ENCODE measurements at regions not wholly inside any gene's neighbourhood (a gene's known extent, or its start where the extent isn't known, plus 50 kb on each side); places are given as distances from the start of the nearest gene placed in this dataset.

DNA sequence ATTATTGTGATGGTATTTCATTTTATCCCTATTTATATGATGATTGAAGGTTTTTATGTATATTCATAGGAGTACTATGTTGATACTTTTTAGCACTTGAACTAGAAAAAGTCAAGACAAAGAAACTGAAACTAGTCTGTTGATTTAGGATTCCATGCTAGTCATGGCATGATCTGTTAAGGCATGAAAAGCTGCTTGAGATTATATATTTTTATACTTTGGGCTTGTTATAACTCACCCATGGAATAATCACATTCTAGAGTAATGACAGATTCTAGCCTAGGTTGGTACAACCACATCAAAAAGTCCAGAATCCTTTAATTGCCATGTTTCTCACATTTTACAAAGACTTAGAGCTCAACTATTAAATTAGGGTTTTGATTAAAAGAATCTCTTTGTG, 472.6 kb upstream of the CELF4 start:
- DNase-seq (ENCODE audit: insufficient read length, low spot score) (no peak), FAIRE-seq (no peak)

DNA sequence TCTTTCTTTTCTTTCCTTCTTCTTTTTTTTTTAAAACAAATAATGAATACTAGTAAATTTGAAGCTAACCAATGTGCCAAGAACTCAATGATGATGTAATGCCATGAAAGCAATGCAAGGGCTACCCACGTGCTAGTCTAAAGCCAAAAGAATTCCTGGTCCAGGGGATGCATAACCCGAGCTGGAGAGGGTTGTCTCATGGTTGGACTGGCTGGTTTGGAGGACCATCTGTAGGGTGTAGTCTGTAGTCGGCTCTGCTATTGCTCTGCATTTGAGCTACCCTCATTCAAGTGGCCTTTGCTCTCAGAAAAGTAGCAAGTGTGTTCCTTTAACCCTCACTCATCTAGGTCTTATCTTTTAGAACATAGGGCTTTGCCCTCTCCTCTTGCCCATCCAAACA, 469.6 kb upstream of the CELF4 start:
- FAIRE-seq (no peak), DNase-seq (ENCODE audit: insufficient read length, low spot score) (no peak)

DNA sequence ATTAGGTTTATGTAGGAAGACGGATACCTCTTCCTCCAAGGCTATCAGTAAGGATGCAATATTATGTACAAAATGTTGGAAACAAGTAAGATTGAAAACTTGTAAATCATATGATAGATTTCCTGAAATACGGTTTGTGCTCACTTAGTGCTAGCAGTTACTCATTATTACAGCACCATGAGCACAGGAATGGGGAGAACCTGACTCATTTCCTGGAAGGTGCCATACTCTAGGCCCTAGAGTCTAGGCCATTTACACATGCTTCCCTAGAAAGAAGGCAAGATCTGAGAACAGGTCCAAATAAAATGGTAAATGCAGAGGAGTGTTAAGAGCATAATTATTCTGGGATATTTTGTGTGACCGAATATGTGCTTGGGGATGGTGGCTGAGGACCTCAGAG, 467.7 kb upstream of the CELF4 start:
- FAIRE-seq (no peak), DNase-seq (ENCODE audit: insufficient read length, low spot score) (no peak)

DNA sequence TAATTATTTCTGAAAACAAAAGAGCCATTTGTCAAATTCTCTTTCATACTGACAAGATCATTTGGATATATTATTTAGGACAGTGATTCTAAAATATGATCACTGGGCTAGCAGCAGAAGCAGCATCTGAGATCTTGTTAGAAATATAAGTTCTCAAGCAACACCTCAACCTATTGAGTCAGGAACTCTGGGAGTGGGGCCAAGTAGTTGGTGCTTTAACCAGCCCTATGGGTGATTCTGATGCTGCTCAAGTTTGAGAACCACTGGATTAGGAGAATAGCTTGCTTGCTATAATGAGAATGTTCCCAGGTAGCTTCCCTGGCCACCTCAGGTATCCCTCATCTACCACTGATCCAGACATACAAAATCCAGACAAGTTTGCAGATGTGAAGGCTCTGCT, 466.9 kb upstream of the CELF4 start:
- DNase-seq (ENCODE audit: insufficient read length, low spot score) (no peak), FAIRE-seq (no peak)

DNA sequence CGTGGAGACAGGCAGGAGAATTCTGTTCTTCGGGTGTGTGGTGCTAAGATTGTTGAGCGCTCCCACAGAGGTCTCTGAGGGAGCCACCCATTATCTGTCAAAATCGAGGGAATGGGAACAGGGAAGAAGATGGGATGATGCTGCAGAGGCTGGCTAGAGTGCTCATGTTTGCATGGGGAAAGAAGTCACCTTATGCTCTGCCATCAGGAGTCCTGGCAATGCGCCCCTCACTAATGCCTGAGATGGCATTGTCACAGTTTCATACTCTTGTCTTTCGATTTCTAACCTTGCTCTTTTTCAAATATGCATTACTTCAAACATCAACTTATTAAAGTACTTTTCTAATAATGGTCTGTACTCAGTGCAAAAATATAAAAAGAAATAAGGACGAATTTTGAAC, 463.3 kb upstream of the CELF4 start:
- no peak for DNase-seq (ENCODE audit: insufficient read length, low spot score)
- FAIRE-seq = no peak

DNA sequence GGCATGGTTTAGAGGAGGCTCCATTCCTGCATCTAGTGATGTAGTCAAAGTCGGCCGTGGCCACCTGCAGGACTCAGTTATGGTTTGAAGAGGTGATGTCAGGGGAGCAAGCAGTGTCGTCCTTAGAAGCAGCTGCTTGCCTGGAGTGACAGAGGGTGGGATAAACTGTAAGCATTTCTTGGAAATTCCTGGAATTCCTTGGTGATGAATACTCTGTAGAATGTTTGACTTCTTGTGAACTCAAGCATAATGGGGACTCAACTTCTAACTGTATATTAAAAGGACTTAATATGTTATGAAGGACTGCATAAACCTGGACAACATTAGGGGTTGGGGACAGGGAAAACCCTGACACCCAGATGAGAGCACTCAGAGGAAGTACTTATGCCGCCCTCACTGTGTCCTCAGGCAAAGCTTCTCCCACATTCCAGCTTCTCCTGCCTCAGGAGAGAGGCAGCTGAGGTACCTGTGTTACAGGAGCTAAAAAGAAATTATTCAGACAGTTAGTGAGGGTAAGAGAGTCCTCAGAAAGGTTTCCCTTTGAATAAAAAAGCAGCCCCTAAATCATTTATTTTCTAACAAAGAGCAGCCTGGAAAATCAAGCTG, 459.9 kb upstream of the CELF4 start:
- FAIRE-seq = no peak

DNA sequence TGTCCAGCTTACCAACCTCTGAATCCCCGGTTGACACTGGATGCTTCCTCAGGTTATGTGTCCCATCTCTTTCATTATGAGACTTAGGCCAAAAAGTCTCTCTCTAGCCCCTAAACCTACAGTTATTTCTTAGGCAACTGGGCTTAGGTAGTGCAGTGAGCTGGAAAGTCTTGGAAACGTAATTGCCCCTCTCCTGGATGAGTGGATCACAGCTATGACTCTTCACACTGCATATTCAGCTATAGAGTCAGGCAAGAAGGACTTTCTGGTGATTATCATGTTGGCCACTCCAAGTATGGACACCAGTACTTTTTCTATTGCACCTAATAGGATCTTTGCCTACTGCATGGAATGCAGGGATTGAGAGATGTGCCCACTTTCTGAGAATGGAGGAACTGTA, 458.3 kb upstream of the CELF4 start:
- DNase-seq (ENCODE audit: insufficient read length, low spot score) = no peak
- no peak for FAIRE-seq

More for the DNA sequence above, 459.9 kb upstream of the CELF4 start:
- DNase-seq (ENCODE audit: insufficient read length, low spot score) = no peak

DNA sequence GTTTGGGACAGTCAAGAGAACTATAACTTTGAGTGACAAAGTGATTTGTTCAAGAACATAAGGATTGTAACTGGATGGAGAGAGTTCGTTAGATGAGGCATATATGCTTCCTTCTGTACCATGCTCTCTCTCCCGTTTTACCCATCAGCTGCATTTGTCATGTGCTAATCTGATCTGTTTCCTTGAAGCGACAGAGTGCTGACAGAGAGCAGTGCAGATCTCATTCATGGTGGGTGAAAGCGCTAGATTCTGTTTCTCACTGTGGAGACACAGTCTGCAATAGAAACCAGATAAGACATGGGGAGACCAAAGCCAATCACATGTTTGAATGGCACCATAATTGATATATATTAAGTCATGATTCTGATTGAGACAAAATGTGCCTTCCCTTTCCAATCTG, 456.6 kb upstream of the CELF4 start:
- FAIRE-seq (no peak), DNase-seq (ENCODE audit: insufficient read length, low spot score) (no peak)

DNA sequence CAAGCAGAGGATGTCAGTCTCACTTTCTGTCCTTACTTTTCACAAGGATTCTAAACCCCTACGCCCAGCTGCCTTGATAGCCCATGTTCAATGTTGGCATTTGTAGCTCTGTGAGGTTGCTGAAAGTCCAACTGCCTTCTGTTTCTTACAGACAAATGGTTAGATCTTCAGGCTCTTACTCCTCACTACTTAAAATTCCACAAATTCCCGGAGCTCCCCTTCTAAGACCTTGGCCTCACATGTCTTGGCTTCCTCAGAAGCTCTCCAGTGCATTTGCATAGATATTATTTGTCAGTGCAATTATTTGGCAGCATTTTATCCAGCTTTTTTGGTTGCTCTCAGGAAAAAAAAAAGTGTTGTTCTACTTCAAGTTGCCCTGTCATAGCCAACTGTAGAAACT, 453.7 kb upstream of the CELF4 start:
- FAIRE-seq (no peak), DNase-seq (ENCODE audit: insufficient read length, low spot score) (no peak)

DNA sequence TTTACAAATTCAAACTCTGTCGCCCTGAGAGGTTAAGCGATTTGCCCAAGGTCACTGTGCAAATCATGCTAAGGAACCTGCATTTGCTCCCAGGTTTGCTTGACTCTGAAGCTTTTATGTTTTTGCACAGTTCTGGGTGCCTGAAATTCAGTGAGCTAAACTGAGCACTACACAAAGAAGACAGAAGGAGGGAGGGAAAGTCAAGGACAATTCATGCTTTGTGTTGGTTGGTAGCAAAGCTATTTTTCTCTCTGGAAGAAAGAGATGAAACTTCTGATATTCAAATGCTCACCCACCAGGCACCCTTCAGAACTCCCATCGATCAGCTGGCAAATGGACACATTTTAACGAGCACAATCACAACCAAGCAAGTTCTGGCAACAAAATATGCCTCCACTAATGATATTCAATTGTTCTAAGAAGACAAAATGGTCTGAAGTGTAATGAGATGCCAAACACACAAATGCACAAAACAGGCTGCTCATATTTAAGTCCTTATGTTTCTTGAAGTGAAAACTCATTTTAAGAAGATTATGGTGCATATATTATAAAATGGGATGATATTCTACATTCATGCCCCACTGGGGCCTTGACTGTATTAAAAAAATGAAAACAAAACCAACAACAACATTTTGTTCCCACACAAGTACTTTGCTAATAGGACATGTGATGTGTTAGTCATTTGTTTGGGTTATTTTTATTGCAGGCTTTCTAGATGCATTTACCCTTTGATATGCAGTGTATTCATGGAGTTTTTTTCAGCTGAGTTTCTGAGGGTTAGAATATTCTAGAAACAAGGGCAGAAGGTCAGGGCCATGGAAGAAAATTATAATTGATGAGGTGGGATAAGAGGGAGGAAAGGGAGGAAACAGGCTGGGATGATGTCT, 445.6 kb upstream of the CELF4 start:
- no peak for FAIRE-seq
- no peak for DNase-seq (ENCODE audit: insufficient read length, low spot score)

DNA sequence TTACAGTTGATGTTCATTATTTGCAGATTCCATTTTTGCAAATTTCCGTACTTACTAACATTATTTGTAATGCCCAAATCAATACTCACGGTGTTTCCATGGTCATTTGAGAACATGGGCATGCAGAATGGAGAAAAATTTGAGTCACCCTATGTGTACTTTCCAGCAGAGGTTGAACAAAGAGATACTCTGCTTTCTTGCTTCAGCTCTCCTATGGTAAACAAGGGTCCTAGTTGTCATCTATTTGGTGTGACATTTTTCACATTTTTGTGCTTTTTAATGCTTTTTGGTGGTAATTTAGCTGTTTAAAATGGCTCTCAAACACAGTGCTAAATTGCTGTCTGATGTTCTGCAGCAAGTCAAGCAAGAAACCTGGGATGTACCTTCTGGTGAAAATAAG, 444.4 kb upstream of the CELF4 start:
- FAIRE-seq = no peak
- DNase-seq (ENCODE audit: insufficient read length, low spot score) = no peak

DNA sequence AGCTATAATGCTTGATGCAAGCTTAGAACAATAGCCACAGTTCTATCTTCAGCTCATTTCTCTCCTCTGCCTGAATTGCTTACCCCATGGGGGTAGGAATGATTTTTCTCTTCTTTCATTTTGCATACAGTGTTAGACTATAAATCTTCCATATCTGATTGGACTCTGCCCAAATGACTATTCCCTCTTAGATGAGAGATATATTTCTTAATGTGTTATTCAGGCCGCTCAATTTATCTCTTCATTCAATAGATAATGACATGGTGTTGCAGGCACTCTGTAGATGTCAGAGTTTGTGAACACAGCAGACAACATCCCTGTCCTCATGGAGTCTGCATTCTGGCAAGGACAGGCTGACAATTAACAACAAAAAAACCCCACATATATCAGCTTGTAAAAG, 443.7 kb upstream of the CELF4 start:
- no peak for FAIRE-seq
- DNase-seq (ENCODE audit: insufficient read length, low spot score) = no peak

DNA sequence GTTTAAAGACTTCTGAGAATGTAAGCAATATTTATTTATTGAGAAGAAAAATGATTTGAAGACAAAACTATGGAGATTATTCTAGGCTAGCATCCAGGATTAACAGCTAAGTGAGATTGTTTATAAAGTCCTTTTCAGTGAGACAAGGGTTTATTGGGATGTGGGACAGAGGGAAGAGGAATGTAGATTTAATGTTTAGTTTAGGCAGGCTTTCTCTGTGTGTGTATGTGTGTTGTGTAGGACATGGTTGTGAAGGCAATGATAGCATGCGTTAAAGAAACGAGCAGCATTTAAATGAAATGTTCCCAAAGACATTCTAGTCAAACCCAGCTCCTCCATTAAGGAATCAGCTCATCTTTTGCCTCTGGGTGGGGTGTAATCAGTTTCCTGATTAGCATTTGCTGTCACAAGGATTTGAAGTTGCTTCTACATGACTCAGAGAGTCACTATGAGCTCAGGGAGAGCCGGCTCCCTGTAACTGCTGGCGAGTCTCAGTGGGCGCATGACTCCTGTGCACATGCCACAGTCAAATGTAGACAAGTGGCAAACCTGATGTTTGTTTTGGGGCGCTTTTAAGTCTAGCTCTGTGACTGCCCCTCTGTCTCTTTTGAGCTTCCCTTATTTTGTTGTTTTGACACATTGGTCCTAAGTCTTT, 442.2 kb upstream of the CELF4 start:
- DNase-seq (ENCODE audit: insufficient read length, low spot score) (no peak), FAIRE-seq (no peak)

DNA sequence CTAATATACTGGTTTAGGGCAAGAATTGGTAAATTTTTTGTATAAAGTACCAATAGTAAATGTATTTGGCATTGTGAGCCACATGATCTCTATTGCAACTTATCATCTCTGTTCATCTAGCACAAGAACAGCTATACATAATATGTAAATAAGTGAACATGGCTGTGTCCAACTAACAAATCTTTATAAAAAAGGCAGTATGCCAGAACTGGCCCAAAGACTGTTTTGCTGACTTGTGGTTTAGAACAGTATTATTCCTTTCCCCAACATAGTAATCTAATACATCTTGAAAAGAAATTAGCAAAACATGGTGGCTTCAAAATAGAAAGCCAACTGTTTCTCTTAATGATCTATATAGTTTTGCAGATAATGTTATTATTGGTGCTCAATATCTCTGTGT, 441.4 kb upstream of the CELF4 start:
- FAIRE-seq (no peak), DNase-seq (ENCODE audit: insufficient read length, low spot score) (no peak)

DNA sequence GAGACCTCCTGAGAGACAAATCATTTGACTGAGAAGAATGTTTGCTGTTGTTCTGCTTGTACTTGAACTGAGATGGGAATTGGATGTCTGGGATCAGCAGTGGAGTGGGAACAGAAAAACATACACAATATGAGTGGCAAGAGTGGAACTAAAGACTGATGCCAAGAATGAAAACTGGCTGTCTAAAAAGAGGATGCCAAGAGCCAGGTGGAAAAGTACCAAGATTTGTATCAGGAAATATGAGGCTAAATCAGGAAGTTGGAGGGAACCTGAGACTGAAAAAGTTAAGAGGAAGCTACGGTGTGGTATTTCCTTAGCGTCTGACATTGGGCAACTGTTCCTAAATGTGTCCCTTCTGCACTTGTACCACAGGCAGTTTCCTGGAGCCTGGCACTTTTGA, 440.9 kb upstream of the CELF4 start:
- FAIRE-seq (no peak), DNase-seq (ENCODE audit: insufficient read length, low spot score) (no peak)

DNA sequence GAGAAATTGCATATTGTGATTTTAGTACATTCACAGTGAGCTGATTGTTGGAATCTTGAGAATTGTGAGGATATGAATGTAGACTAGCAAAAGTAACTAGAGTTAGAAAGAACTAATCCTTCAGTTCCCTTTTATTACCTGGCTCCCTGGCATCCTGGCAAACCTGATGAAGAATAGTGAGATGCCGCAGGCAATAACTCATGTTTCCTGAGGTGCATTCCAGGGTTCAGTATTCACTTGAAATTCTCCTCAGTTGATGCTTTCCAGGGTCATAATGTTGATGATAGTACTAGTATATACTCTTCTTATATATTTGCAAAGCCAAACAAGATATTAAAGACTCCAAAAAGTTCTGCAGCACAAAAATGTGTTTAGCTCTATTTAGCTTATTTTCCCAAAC, 432.1 kb upstream of the CELF4 start:
- DNase-seq (ENCODE audit: insufficient read length, low spot score) (no peak), FAIRE-seq (no peak)

DNA sequence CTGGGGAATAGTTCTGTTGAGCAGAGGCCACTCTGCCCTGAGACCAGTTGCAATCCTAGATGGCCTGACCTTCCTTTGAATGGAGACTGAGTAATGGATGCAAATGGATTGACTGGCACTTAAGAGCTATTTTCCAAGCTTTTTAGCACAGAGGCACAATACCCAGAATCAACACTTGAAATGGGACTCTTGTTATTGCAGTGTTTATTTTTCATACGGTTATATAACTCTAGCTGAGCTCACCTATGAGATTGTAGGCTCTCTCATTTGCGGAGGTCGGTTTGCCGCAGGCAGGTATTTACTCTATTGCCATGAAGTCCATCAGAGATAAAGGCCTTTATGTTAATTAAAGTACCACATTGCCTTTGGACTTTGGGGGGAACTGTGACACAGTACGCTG, 422.3 kb upstream of the CELF4 start:
- DNase-seq (ENCODE audit: insufficient read length, low spot score) = no peak
- no peak for FAIRE-seq

DNA sequence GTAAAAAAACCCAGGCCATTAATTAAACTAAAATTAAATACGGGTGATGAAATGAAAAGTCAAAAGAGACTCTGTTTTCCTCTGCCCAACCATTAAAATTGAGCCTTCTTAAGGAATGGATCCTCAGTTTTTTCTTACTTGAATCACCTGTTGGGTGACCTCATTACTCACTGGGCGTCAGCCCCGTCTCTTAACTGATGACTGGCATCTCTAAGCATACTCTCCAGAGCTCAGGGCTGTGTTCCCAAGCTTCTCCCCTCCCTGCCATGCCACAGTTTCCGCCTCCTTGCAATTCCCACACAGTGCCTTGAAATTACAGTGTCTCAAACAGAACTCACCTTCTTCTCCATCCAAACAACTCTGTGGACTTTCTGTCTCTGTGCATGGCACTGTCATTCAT, 421.1 kb upstream of the CELF4 start:
- DNase-seq (ENCODE audit: insufficient read length, low spot score) = no peak
- FAIRE-seq = no peak

DNA sequence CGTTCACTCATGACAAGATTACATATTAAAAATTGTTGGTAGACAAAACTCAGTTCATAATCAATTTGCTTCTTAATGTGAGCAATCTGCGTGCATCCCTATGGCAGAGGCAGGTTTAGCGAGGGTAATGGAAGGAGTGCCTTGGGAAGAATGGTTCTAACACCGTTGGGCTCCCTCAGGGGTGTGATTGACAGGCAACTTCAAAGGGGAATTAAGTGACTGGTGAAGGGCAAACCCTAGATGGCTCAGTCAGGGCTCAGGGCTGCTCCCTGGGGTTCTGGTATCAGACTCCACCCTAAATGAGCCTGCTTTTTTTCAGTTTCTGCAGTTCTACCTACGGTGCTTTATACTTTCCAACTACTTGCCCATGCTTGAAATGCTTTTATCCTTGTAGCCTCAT, 419.5 kb upstream of the CELF4 start:
- DNase-seq (ENCODE audit: insufficient read length, low spot score) = no peak
- FAIRE-seq = no peak

DNA sequence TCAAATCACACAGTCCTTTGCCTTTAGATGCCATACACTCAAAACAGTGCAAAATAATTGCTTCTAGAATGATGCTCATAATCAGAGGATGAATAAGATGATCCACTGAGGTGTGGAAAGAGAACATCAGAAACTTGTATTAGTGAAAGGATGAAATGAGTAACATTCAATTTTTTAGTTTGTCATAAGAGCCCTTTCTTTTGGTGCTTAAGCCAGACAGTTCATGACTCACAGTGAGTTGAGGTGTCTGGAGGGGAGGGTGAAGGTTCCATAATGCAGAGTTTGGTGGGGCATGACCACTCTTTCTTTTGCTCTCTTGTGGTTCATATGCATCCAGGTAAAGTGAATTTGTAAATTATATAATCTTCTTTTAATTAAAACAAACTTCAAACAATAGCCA, 415.0 kb upstream of the CELF4 start:
- FAIRE-seq = no peak

DNA sequence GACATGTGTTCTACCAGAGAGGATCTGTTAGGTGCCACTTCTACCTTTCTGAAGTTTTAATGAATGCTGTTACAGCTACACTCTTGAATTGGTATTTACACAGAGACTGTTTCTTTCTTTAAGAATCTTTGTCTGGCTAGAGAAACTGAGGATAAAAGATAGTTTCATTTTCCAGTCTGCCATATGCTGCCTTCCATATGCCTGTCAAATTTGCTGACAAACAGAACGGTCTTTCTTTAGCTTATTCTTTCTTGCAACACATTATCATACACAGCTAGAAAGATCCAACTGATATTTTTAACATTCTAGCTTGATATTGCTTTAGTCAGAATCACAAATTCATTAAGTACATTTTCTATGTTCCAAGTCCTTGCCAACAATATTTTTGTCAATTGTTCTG, 409.8 kb upstream of the CELF4 start:
- DNase-seq (ENCODE audit: insufficient read length, low spot score) (no peak), FAIRE-seq (no peak)

More for the DNA sequence above, 415.0 kb upstream of the CELF4 start:
- no peak for DNase-seq (ENCODE audit: insufficient read length, low spot score)

DNA sequence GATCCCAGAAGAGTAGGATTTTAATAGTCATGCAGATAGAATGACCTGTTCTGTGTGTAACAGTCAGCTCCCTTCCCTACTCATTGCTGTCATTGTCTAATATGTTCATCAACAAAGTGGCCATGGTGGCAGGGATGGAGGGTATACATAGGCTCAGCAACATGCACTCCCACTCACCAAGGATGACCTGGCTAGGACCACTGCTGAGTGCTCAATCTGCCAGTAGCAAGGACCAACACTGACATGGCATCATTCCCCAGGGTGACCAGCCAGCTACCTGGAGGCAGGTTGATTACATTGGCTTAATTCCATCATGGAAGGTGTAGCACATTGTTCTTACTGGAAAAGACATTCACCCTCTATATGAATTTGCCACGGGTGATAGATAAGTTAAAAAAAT, 401.7 kb upstream of the CELF4 start:
- FAIRE-seq = no peak
- no peak for DNase-seq (ENCODE audit: insufficient read length, low spot score)
